OCI-LY3 (cell line): ENCODE measurements at regions not wholly inside any gene's neighbourhood (a gene's known extent, or its start where the extent isn't known, plus 50 kb on each side); places are given as distances from the start of the nearest gene placed in this dataset.

Source experiments
- H2AFZ ChIP-seq: fragments of 200-600, 300-600 bp; shearing (Covaris generic); 2 replicates; pipeline ENCODE4 v1.6.0; 2014; ENCODE audit warnings: antibody characterized with exemption, low read depth, low read length
- H3K27ac ChIP-seq: fragments of 200-600, 300-600 bp; sonication (generic); 2 replicates; pipeline ENCODE4 v1.5.1; 2014; ENCODE audit warnings: mild to moderate bottlenecking, low read length, moderate library complexity, mixed read lengths
- H3K27me3 ChIP-seq: fragments of 200-600, 300-600 bp; sonication (generic); 2 replicates; pipeline ENCODE4 v1.6.1; 2014; ENCODE audit warnings: low read depth, low read length, mixed read lengths
- H3K36me3 ChIP-seq: fragments of 200-600, 300-600 bp; sonication (generic); replicated peaks from 2 replicates; pipeline ENCODE3; 2014; ENCODE audit warnings: low read depth, low read length, mixed read lengths
- H3K4me1 ChIP-seq: fragments of 300-600, 200-600 bp; sonication (generic); 2 replicates; pipeline ENCODE4 v1.6.1; 2014; ENCODE audit warnings: low read length, mixed read lengths
- H3K4me2 ChIP-seq: fragments of 200-600, 300-600 bp; sonication (generic); 2 replicates; pipeline ENCODE4 v1.6.1; 2014; ENCODE audit warnings: low read length, mixed read lengths
- H3K4me3 ChIP-seq: fragments of 300-600, 200-600 bp; sonication (generic); 2 replicates; pipeline ENCODE4 v1.5.1; 2014; ENCODE audit warnings: antibody characterized with exemption, mild to moderate bottlenecking, low read length, moderate library complexity
- H3K79me2 ChIP-seq: fragments of 300-600, 200-600 bp; shearing (Covaris generic); 2 replicates; pipeline ENCODE4 v1.6.1; 2014; ENCODE audit warnings: mild to moderate bottlenecking, low read length, mixed read lengths
- H3K9ac ChIP-seq: fragments of 300-600, 200-600 bp; shearing (Covaris generic); 2 replicates; pipeline ENCODE4 v1.6.0; 2014; ENCODE audit warnings: mild to moderate bottlenecking, low read length, moderate library complexity
- H3K9me3 ChIP-seq: fragments of 200-600, 300-600 bp; shearing (Covaris generic); 2 replicates; pipeline ENCODE4 v1.6.1; 2014; ENCODE audit warnings: low read length, mixed read lengths; ENCODE audit not compliant: insufficient read depth
- H4K20me1 ChIP-seq: fragments of 200-600, 300-600 bp; sonication (generic); 2 replicates; pipeline ENCODE4 v1.6.1; 2016; ENCODE audit warnings: low read length, mixed read lengths; ENCODE audit not compliant: insufficient read depth
- CTCF ChIP-seq: fragments of 200-600, 300-600 bp; sonication (generic); IDR thresholded peaks from 2 replicates; pipeline ENCODE4 v1.5.1; 2014; ENCODE audit warnings: antibody characterized with exemption, low read length, low read depth
- EZH2phosphoT487 ChIP-seq: fragments of 200-600 bp; shearing (Covaris generic); IDR thresholded peaks from 2 replicates; pipeline ENCODE4 v1.6.1; 2018; ENCODE audit warnings: antibody characterized with exemption, mixed run types, low read depth

GRCh38 chr6:25111782-25112181, 167.4 kb upstream of the CARMIL1 start:
- H3K9me3 ChIP-seq = no peaks in the 10 kb centered on the region
- H3K4me3 ChIP-seq = no peak overlapping the region
- TF ChIP-seq CTCF (no peak), EZH2phosphoT487 (no peak)
- H3K4me2 ChIP-seq = no peak overlapping the region
- H3K36me3 ChIP-seq = no peaks in the 10 kb centered on the region
- H3K4me1 ChIP-seq = no peaks in the 10 kb centered on the region
- no peak overlapping the region for H3K27ac ChIP-seq
- H3K79me2 ChIP-seq = no peaks in the 10 kb centered on the region
- no peak overlapping the region for H2AFZ ChIP-seq
- H3K9ac ChIP-seq = no peak overlapping the region
- peaks cover 18% of the 10 kb centered on the region; the same call in 1 of the 2 replicates for H3K27me3 ChIP-seq
- no peaks in the 10 kb centered on the region for H4K20me1 ChIP-seq

GRCh38 chr6:25112322-25112773, 166.8 kb upstream of the CARMIL1 start:
- no peak for TF ChIP-seq EZH2phosphoT487
- TF ChIP-seq CTCF = no peak
- H3K27me3 ChIP-seq = peaks cover 18% of the 10 kb centered on the region; the same call in 1 of the 2 replicates
- H2AFZ ChIP-seq = no peak overlapping the region
- H3K4me2 ChIP-seq = no peak overlapping the region
- H3K4me3 ChIP-seq = no peak overlapping the region
- no peaks in the 10 kb centered on the region for H3K79me2 ChIP-seq
- no peaks in the 10 kb centered on the region for H4K20me1 ChIP-seq
- H3K9me3 ChIP-seq = no peaks in the 10 kb centered on the region
- H3K9ac ChIP-seq = no peak overlapping the region
- H3K4me1 ChIP-seq = no peaks in the 10 kb centered on the region
- H3K36me3 ChIP-seq = no peaks in the 10 kb centered on the region
- no peak overlapping the region for H3K27ac ChIP-seq

GRCh38 chr6:25113436-25113835, 165.7 kb upstream of the CARMIL1 start:
- H3K27ac ChIP-seq = no peak overlapping the region
- TF ChIP-seq EZH2phosphoT487 (no peak), CTCF (no peak)
- H3K36me3 ChIP-seq = no peaks in the 10 kb centered on the region

GRCh38 chr6:25118038-25118437, 161.1 kb upstream of the CARMIL1 start:
- H3K27ac ChIP-seq = no peak overlapping the region
- no peaks in the 10 kb centered on the region for H3K36me3 ChIP-seq
- H3K9me3 ChIP-seq = no peaks in the 10 kb centered on the region
- H3K4me3 ChIP-seq = no peak overlapping the region
- H2AFZ ChIP-seq = no peak overlapping the region
- TF ChIP-seq CTCF (no peak), EZH2phosphoT487 (no peak)
- no peaks in the 10 kb centered on the region for H4K20me1 ChIP-seq
- H3K9ac ChIP-seq = no peak overlapping the region
- H3K4me1 ChIP-seq = no peaks in the 10 kb centered on the region
- H3K4me2 ChIP-seq = no peak overlapping the region
- no peaks in the 10 kb centered on the region for H3K79me2 ChIP-seq
- no peaks in the 10 kb centered on the region; the same call in 1 of the 2 replicates for H3K27me3 ChIP-seq

More at GRCh38 chr6:25113436-25113835, 165.7 kb upstream of the CARMIL1 start:
- Histone ChIP-seq H3K79me2 (no peaks in the 10 kb centered on the region), H2AFZ (no peak overlapping the region), H3K4me2 (no peak overlapping the region), H3K9ac (no peak overlapping the region), H3K27me3 (peaks cover 14% of the 10 kb centered on the region; the same call in 1 of the 2 replicates), H3K9me3 (no peaks in the 10 kb centered on the region), H3K4me1 (no peaks in the 10 kb centered on the region), H4K20me1 (no peaks in the 10 kb centered on the region), H3K4me3 (no peak overlapping the region)
